ENCODE measurements at regions not wholly inside any gene's neighbourhood (a gene's known extent, or its start where the extent isn't known, plus 50 kb on each side); places are given as distances from the start of the nearest gene placed in this dataset.
"Not testable (repeated sequence)": the region's sequence is repeated elsewhere in the genome, so short reads cannot be mapped to it uniquely, and the experiment has no call there.

DNA sequence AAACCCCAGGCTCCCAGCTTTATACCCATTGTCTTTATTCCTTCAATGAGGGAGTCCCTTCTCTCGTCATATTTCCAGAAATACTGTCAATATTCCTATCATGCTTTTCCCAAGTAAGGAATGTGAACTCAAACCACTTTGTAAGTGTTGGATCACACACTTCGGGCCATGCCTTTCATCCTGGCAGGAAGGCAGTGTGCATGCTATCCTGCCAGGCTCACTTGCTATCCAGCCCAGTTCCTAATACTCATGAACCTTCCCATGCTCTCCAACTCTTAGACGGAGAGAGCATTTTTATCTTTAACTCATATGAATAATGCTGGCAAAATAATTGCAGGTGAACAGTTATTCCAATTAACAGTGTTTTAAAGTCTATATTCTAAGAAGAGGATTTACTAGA, 639.9 kb upstream of the ACO1 start:
- no peak for DNase-seq (ENCODE audit: low read depth in 2 of 2)

DNA sequence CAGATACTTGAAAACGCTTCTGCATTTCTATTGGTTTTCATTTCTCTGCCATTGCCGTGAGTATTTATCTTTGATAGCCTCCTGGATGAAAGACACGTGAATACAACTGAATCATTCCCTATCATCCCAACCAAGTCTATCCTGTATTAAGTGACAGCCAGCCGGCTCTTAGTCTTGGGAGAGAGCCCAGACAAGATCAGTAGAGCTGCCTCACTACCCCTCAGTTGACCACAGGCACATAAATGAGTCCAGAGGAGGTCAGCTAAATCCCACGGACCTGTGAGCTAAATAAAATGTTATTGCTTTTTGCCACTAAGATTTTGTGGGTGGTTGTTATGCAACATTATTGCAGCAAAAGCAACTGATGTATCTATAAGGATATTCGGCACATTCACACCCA, 639.0 kb upstream of the ACO1 start:
- no peak for DNase-seq (ENCODE audit: low read depth in 2 of 2)

DNA sequence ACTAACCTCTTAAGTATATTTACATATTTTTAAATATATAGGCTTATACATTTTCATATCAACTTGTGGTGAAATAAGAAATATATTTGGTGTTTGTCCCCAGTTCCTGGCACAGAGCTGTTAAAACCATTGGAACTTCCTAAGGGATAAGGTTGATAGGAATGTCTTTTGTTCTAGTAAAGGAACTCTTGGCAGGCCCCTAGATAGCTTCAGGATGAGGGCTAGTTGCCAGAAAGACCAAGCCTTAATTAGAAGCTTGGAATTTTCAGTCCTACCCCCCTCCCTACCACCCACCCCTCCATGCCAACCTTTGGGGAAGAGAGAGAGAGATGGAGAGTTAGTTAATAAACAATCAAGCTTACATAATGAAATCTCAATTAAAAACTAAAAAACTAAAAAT, 638.6 kb upstream of the ACO1 start:
- no peak for DNase-seq (ENCODE audit: low read depth in 2 of 2)

DNA sequence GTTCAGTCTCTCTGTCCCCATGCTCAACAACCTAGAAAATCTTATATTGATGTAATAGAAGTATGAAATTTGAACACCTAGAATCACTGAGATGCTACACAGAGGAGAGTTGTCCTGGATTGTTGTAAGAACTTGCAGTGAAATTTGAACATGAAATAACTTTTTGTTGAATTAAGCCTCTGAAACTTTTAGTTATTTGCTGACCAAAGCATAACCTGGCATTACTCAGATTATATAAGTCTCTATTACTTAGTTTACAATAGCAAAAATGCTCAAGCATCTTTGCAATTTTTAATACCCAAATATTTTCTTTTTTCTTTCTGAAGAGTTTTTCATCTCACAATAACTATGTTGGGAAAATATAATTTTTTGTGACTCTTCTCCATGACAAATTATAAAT, 630.7 kb upstream of the ACO1 start:
- DNase-seq (ENCODE audit: low read depth in 2 of 2): no peak

DNA sequence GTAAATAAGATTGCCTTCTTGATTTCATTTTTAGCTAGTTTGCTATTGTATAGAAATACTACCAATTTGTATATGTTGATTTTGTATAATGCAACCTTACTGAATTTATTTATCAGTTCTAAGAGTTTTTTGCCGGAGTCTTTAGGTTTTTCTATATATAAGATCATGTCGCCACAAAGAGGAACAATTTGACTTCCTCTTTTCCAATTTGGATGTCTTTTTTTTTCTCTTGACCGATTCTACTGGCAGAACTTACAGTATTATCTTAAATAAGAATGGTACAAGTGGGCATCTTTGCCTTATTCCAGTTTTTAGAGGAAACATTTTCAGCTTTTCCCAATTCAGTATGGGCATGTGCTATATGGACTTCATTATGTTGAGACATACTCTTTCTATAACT, 624.7 kb upstream of the ACO1 start:
- no peak for DNase-seq (ENCODE audit: low read depth in 2 of 2)

DNA sequence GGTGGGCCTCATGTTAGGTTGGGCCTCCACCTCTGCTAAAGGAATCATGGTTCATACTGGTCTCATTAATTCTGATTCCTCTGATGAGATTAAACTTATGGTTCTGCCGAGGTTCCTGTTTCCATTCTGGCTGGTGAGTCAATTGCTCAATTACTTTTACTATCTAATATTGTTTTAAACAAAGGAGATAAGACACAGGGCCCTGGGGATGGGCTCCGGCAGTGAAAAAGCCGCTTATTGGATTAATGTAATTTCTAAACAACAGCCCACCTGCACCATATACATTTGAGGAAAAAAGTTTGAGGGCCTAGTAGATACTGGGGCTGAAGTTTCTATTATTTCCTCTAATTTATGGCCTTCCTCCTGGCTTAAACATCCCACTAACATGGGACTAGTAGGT, 610.4 kb upstream of the ACO1 start:
- not testable (repeated sequence) for DNase-seq (ENCODE audit: low read depth in 2 of 2)

DNA sequence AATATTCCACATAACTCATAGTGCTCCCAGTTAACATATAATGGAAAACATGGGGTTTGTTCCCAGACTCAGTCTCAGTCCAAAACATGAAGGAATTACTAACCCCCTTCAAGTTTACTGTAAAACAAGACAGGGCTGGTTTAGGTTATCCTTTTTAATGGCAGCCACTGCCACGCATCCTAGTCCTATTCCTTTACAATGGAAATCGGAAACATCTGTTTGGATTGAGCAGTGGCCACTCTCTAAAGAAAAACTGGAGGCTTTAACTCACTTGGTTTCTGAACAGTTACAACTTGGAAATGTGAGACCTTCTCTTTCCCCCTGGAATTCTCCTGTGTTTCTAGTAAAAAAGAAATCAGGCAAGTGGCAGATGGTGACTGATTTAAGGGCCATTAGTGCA, 609.9 kb upstream of the ACO1 start:
- DNase-seq (ENCODE audit: low read depth in 2 of 2): no peak

DNA sequence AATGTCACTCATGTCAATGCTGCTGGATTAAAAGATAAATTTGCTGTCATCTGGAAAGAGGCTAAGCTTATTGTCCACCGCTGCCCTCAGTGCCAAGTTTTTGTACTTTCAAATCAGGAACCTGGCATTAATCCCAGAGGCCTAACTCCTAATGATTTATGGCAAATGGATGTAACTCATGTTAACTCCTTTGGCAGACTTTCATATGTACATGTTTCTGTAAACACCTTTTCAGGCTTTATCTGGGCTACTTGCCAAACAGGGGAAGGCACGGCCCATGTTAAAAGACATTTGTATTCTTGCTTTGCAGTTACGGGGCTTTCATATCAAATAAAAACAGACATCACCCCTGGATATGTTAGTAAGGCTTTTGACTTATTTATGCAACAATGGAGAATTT, 608.0 kb upstream of the ACO1 start:
- no peak for DNase-seq (ENCODE audit: low read depth in 2 of 2)

DNA sequence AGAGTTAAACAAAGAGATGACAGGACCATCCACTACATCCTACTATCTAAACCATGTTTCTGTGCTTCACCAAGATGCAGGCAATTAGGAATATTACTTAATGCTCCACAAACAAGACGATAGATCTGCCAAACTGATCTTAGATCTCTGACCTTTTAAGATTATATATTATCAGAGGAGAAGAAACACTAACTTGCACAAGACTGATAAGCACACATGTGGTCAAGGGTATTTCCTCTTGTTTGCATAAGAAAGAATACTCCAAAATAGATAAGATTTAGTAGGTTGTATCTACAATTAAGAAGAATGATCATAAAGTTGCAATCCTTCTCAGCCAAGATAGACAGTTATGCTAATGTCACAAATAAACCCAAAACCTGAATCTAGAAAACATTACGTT, 601.0 kb upstream of the ACO1 start:
- DNase-seq (ENCODE audit: low read depth in 2 of 2): no peak

DNA sequence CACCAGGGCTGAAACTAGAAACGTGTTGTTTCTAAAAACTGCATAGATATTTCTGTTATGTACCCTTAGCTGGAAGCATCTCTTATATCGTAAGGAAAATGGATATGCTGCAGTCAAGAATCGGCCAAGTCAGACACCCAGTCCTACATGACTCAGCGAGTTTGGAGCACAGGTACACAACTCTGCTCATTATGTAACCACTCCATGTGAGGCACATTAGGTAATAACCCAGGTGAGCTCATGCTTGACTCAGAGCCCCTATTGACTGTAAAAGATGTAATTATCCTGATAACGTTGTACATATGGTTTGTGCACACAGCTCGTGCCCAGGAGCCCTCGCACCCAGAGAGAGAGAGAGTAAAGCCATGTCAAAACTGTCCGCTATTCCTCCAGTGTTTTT, 593.7 kb upstream of the ACO1 start:
- no peak for DNase-seq (ENCODE audit: low read depth in 2 of 2)

DNA sequence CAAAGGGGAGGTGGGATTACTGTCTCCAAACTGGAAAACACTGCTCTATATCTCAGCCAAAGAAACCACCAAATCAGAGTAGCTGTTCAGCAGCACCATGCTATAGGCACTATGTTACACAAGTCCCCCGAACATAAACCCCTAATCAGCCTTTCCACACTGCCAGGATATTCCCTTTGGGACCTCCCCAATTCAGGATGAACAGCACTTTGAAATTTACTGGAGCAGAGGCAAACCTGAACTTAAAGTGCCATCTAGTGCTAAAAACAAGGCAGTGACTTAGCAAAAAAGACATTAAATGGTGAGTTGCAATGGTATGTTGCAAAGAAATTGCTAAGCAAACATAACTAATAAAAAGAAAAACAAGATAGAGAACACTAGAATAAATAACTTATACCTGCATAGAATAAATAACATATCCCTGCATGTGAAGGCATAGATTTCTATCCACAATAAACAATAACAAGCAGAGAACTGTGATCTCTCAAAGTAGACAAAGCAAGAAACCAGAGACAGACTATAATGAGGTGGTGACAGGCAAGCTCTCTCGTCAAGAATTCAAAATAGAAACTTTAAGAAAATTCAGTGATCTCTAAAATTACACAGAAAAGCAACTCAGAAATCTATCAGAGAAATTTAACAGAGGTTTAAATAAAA, 584.4 kb upstream of the ACO1 start:
- DNase-seq (ENCODE audit: low read depth in 2 of 2): no peak

DNA sequence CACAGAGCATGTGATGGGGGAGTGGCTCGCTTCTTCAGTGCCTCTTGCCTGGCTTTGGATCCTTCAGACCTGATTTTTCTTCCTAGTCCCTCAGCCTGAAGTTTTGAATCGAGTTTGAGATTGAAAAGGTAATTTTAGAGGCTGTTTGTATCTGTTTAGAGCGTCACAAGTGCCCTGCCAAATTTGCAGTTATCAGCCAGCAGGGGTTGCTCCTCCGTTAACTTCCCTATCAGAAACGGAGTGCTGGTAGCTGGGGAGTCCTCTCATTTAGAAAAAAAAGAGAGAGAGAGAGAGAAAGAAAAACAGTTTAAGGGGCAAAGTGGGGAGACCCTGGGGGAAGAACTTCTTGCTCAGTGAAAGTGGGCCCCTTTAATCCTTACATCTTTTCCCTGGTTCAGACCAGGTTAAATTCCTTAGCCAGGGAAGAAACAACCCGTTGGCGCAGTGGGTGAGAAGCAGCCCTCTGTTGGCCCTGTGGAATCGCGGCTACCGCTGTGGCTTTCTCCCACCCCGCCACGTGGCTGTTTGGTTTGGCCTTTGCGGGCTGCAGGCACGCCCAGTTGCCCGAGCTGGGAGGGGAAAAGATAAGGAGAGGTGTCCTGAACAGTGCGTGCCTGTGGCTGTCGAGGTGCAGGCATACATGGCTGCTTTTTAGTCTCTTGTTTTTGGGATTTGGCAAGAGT, 576.7 kb upstream of the ACO1 start:
- no peak for DNase-seq (ENCODE audit: low read depth in 2 of 2)

DNA sequence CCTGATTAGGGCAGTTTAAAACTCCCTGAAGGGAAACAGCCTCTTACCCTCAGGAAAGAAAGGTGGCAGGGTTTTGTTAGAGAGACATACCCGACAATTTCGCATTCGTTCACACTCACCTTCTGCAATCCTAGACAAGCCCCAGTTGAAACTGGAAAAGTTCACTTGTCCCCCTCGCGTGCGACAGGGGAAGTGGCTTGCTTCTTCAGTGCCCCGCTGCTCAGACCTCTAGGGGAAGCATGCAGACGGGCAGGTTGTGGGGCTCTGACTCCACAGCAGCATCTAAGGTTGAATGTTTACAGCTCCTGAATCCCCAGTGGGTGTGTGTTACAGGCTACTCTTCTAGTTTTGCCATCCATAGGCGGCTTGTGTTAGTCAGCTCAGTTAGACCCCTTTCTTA, 575.7 kb upstream of the ACO1 start:
- no peak for DNase-seq (ENCODE audit: low read depth in 2 of 2)

DNA sequence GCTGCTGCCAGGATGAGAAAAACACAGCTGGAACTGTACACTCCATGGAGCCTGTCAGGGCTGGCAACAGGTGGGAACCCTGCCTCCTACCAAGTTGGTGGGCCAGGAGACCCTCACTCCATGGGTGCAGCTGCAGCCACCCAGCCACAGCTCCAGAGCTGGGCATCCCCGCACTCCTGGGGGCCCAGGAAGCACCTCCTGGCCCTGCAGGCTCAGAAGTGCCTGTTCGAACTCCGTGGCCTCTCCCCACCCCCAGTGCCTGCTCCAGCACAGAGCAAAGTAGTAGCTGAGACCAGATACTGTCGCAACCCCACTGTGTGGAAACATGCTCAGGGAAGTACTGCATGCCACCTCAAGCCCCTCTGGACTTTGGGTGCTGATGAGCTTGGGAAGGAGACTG, 564.0 kb upstream of the ACO1 start:
- no peak for DNase-seq (ENCODE audit: low read depth in 2 of 2)

DNA sequence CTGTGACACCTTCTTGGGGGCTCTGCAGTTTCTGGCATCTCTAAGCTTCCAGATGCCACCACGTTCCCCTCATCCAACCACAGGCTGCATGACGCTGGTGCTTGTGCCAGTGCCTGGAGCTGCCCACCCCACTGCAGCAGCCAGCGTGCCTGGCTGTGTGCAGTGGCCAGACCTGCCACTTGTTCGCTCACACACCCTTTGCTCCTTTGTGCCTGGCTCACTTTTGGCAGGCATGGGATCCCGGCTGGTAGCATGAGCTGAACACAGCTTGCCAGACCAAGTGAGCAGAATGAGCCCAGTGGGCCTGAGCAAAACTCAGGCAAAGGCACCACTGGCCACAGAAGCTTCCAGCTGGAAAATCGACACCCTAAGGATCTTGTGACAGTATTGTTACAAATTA, 562.9 kb upstream of the ACO1 start:
- no peak for DNase-seq (ENCODE audit: low read depth in 2 of 2)

DNA sequence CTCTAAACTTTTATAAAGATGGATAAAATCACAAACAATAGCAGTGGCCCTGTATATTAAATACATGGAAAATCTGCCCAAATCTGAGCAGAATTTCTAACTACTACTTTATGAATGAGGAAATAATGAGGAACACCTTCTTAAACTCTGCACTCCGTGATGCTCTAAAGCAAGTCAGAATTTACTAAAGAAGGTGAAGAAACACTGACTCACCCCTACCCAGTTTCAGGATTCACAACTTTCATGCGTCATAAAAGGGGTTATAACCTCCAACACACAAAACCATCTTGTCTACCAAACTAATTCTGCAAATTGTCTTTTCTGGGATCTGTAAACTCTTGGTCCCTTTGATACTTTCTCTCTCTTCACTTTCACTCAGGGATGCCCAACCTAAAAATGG, 561.1 kb upstream of the ACO1 start:
- no peak for DNase-seq (ENCODE audit: low read depth in 2 of 2)

DNA sequence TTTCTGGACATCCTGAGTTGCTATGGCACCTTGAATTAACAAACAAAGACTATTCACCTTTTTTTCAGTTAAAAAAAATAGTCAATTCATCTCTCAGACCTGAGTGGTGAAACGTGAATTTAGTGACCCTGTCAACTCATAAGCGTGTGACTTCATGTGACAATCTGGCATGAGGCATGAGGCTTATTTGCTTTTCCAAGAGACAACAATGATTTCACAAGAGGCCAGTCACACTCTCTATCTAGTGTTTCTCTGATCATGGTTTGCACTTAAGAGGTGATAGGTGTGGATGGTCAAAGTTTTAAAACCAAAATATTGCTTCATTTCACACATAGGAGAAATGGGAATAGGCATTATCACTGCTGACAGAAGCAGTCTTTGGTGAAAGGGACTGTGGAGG, 559.6 kb upstream of the ACO1 start:
- DNase-seq (ENCODE audit: low read depth in 2 of 2): no peak

DNA sequence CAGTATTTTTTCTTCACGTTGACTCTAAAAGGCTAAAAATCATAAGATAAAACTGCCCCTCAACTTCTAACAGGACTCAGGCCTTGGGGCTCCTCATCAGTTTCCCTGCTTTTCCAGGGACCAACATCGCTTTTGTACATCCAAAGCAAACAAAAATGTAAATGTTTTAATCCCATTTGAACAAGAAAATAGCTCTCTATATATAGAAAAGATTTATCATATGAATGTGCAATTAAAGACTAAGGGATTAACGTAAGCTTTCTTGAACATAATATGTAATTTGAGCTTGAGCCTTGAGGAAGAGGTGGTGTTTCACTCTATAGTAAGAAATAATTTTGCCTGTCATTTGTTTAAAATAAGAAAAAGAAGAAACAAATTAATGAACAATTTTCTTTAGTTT, 547.2 kb upstream of the ACO1 start:
- DNase-seq (ENCODE audit: low read depth in 2 of 2): no peak

DNA sequence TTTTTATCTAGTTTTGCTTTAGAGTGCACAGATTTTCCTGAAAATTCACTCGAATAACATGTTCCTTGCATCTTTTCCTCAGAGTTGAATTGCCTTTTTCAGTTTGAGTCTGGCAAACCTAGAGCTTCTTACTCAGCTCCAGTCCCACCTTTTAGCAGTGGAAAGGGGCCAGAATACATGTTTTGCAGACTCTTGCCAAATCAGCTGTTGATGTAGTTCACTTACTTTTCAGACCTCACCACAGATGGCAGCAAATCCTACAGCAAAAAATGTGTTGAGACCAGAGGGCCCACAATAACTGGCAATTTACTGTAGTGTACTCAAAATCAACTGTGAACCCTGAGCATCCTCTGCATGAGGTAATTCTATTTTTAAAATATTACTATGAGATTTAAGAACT, 545.2 kb upstream of the ACO1 start:
- DNase-seq (ENCODE audit: low read depth in 2 of 2): no peak

DNA sequence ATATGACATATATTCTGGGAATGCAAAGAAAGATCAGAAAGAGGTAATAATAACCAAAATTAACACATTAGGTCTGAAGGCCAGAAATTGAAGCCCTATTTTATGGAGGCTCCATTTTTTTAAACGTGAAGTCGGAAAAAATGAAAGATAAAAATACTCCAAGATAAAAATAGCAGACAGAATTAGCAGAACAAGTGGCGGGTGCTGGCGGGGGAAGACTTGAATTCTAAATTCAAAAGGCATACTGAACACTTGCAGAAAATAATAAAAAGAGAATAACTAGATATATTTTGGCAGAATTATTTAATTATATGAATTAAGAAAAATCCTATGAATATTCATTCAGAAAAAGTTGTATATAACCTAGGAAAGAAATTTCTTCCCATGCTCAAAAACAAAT, 543.7 kb upstream of the ACO1 start:
- DNase-seq (ENCODE audit: low read depth in 2 of 2): no peak

DNA sequence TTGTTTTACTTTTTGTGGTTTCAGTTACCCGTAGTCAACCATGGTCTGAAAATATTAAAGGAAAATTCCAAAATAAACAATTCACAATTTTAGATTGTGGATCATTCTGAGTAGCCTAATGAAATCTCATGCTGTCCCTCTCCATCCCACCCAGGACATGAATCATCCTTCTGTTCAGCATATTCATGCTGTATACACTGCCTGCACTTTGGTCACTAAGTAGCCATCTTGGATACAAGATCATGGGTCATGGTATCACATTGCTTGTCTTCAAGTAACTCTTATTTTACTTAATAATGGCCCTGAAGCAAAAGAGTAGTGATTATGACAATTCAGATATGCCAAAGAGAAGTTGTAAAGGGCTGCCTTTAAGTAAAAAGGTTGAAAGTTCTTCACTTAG, 536.5 kb upstream of the ACO1 start:
- DNase-seq (ENCODE audit: low read depth in 2 of 2): no peak

DNA sequence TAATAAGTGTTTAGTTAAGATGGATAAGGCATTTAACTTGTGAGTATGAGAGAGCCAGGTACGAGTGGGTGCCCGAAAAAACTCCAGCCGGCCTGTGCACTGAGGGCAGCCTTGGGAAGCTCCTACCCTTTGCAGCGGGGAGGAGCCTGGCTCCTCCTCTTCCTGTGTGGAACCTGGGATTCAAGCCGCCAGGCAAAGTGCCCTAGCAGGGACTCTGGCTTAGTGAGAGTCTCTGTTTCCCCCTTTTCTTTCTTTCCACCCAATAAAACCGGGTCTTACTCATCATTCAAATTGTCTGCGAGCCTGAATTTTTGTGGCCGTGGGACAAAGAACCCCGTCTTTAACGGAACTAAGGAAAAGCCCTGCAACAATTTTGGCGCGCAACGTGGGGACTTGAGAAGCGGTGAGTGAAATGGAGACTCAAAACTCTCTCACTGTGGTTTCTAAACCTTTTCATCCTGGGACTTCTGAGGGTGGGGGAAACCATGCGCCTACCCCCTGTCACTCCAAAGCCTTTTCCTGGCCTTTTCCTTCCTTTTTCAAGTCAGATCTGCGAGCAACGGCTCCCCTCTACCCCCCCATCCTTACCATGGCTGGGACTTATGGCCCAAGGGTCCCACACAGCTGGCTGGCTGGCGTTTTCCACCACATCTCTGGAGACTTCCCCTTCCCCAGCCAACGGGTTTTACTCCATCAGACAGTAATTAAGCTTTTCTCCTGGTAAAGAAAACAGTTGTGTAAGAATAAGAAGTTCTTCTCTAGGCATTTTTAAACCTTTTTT, 535.7 kb upstream of the ACO1 start:
- DNase-seq (ENCODE audit: low read depth in 2 of 2): no peak

DNA sequence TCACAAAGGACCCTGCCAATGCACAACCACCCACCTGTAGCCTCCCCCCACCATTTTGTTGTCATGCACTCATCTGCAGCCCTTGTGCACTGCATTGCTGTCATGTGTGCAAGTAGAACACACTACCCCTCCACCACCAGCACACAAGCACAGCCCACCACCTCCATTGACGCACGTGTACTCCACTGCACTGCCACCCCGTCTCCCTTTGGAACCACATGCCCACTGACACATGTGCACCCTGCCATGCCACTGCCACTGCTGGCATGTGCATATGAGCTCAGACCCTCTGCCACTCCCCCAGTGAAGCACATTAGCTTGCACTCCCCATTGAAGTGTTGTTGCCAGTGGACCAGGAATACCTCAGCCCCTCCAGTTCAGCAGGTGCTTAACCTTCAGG, 530.3 kb upstream of the ACO1 start:
- no peak for DNase-seq (ENCODE audit: low read depth in 2 of 2)

All from stimulated activated CD4-positive, alpha-beta T cell treated with anti-CD3 and anti-CD28 coated beads, Interleukin-15, amount 100 ng/mL, for 48 hours (primary cell).